ENCODE measurements at regions not wholly inside any gene's neighbourhood (a gene's known extent, or its start where the extent isn't known, plus 50 kb on each side); places are given as distances from the start of the nearest gene placed in this dataset.

DNA sequence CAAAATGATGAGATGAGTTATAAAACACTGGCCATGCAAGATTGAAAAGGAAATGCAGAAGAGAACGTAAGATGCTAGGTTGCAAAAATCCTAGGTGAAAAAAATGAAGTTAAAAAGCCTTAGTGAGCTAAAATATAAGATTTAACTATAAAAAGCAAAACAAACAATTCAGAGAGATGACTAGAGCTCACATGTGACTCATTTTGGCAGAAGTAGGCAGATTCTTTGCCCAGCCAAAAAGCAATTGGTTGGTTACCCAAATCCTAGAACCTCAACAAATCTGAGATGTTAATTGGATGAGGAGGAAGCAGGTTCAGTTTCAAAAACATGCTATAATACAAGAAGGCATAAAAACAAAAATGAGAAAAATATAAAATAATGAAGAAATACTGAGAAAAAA is 249.1 kb downstream of the OGFRL1 start:
- intact Hi-C loops (cut with DNase I) = loop anchor here (5.0 kb wide), 1 partner anchor 550 kb away; no protein-coding TSS in a partner anchor
- H3K4me3 ChIP-seq = no peak overlapping the region
- H3K27ac ChIP-seq = no peak overlapping the region
- 69 to 76% methylated on average over 1 of the region's 1 CpG for WGBS, 2 donors
- H3K36me3 ChIP-seq = no peaks in the 10 kb centered on the region
- H3K4me1 ChIP-seq = no peaks in the 10 kb centered on the region
- no peak for DNase-seq
- no peaks in the 10 kb centered on the region for H3K27me3 ChIP-seq
- TF ChIP-seq, protein P1, sequence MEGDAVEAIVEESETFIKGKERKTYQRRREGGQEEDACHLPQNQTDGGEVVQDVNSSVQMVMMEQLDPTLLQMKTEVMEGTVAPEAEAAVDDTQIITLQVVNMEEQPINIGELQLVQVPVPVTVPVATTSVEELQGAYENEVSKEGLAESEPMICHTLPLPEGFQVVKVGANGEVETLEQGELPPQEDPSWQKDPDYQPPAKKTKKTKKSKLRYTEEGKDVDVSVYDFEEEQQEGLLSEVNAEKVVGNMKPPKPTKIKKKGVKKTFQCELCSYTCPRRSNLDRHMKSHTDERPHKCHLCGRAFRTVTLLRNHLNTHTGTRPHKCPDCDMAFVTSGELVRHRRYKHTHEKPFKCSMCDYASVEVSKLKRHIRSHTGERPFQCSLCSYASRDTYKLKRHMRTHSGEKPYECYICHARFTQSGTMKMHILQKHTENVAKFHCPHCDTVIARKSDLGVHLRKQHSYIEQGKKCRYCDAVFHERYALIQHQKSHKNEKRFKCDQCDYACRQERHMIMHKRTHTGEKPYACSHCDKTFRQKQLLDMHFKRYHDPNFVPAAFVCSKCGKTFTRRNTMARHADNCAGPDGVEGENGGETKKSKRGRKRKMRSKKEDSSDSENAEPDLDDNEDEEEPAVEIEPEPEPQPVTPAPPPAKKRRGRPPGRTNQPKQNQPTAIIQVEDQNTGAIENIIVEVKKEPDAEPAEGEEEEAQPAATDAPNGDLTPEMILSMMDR (IDR thresholded peaks at IDR 0.05) = no peak
- TF ChIP-seq POLR2A (IDR thresholded peaks at IDR 0.05) (no peak), POLR2AphosphoS5 (IDR thresholded peaks at IDR 0.05) (no peak), EP300 (IDR thresholded peaks at IDR 0.05) (no peak)
- H3K9me3 ChIP-seq = no peaks in the 10 kb centered on the region

DNA sequence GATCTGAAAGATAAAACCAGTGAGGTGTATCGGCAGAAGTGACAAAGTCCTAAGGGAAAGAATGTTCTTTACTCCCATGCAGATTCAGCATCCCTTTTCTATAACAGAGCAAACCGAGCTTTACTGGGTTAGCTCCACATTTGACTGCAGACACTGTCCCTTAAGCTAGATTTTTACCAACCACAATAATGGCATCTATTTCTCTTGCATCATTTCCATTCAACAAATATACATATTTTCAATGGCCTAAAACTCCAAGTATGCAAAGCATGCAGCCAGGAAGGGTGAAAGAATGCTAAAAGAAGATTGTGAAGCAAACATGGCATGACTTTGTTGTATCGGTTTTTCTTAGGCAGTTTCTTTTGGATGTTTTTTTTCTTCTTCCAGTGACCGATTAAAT is 255.4 kb downstream of the OGFRL1 start:
- no peaks in the 10 kb centered on the region for H3K36me3 ChIP-seq
- H3K27ac ChIP-seq = no peak overlapping the region
- no peaks in the 10 kb centered on the region for H3K4me1 ChIP-seq
- 71 to 77% methylated on average over 4 of the region's 4 CpGs for WGBS, 2 donors
- no peak for TF ChIP-seq POLR2A (IDR thresholded peaks at IDR 0.05)
- TF ChIP-seq POLR2AphosphoS5 (IDR thresholded peaks at IDR 0.05) = no peak
- no peak for TF ChIP-seq EP300 (IDR thresholded peaks at IDR 0.05)
- TF ChIP-seq, protein P1 (IDR thresholded peaks at IDR 0.05) = no peak
- DNase-seq = no peak
- peaks cover 0 to 4% (median 0%) of the 10 kb centered on the region in 4 donors for H3K9me3 ChIP-seq
- no peaks in the 10 kb centered on the region for H3K27me3 ChIP-seq
- no peak overlapping the region for H3K4me3 ChIP-seq
- intact Hi-C loops (cut with DNase I) = no loop called here

DNA sequence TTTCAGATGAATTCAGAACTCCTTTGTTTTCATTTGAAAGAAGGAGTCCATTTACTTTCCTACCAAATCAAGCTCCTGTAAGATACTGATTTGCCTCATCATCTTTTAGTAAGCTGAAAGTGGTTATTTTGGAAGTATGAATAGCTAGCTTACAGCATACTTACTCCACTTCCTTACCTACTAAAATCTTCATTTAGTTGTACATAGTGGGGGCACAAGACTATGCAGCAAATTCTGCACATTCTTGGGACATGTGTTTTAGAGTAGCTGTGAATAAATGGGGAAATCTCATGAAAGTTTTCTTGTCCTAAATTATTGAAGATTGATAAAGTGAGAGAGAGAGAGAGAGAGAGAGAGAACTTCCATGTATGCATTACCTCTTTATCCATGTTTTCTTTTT is 256.3 kb downstream of the OGFRL1 start:
- Histone ChIP-seq H3K36me3 (no peaks in the 10 kb centered on the region), H3K9me3 (peaks cover 0 to 4% (median 1%) of the 10 kb centered on the region in 4 donors), H3K4me3 (no peak overlapping the region), H3K4me1 (no peaks in the 10 kb centered on the region), H3K27ac (no peak overlapping the region), H3K27me3 (no peaks in the 10 kb centered on the region)
- intact Hi-C loops (cut with DNase I) = no loop called here
- DNase-seq = no peak
- TF ChIP-seq POLR2AphosphoS5 (IDR thresholded peaks at IDR 0.05) = no peak
- no peak for TF ChIP-seq EP300 (IDR thresholded peaks at IDR 0.05)
- no peak for TF ChIP-seq POLR2A (IDR thresholded peaks at IDR 0.05)
- TF ChIP-seq, protein P1 (IDR thresholded peaks at IDR 0.05) = no peak

DNA sequence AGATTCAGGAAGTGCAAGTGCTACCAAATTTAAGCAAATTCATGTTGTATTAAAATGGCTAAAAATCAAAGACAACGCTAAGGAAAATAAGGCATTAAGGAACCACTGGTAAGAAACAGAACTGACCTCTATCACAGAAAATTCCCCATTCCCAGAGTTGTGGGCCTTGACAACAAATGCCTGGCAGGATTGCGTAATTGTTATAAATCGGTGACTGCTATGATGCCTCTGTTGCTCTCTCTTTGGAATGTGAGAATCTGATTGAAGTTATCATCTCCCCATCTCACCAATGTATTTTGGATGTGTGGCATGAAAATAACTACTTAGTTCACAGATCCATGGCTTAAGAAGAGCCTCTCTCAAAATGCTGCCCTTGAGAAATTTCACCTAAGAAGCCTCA is 257.3 kb downstream of the OGFRL1 start:
- no peak for TF ChIP-seq POLR2AphosphoS5 (IDR thresholded peaks at IDR 0.05)
- TF ChIP-seq POLR2A (IDR thresholded peaks at IDR 0.05) = no peak
- no peak for TF ChIP-seq EP300 (IDR thresholded peaks at IDR 0.05)
- TF ChIP-seq, protein P1 (IDR thresholded peaks at IDR 0.05) = no peak
- Histone ChIP-seq H3K27ac (no peak overlapping the region), H3K9me3 (peaks cover 0 to 4% (median 1%) of the 10 kb centered on the region in 4 donors), H3K4me1 (no peaks in the 10 kb centered on the region), H3K36me3 (no peaks in the 10 kb centered on the region), H3K4me3 (no peak overlapping the region), H3K27me3 (no peaks in the 10 kb centered on the region)
- intact Hi-C loops (cut with DNase I) = no loop called here
- WGBS, 2 donors = 94 to 96% methylated on average over 3 of the region's 3 CpGs
- no peak for DNase-seq

DNA sequence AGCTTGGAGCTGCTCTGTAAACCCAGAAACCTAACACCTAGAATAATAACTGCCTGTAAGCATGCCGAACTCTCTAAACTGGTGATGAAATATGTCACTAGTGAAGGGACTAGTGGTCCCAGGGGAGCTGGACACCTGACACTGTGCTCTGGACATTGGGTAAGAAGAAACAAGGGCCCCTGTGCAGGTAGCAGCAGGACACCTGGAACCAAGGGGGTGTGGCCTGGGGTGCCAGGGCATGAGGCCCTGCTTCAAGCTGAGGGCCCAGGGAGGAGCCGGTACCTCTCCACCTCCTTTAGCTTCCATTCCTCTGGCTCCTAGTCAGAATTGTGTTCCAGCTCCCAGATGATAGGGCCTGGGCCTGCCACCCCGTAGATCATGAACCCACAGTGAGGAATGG is 263.2 kb downstream of the OGFRL1 start:
- Histone ChIP-seq H3K27ac (no peak overlapping the region), H3K9me3 (peaks cover 0 to 7% (median 3%) of the 10 kb centered on the region in 4 donors), H3K4me3 (no peak overlapping the region), H3K36me3 (no peaks in the 10 kb centered on the region), H3K27me3 (no peaks in the 10 kb centered on the region), H3K4me1 (no peaks in the 10 kb centered on the region)
- 91 to 92% methylated on average over 3 of the region's 3 CpGs for WGBS, 2 donors
- DNase-seq = no peak
- TF ChIP-seq EP300 (IDR thresholded peaks at IDR 0.05) (no peak), POLR2AphosphoS5 (IDR thresholded peaks at IDR 0.05) (no peak), POLR2A (IDR thresholded peaks at IDR 0.05) (no peak)
- TF ChIP-seq, protein P1 (IDR thresholded peaks at IDR 0.05) = no peak
- intact Hi-C loops (cut with DNase I) = no loop called here
